ENCODE measurements at regions not wholly inside any gene's neighbourhood (a gene's known extent, or its start where the extent isn't known, plus 50 kb on each side); places are given as distances from the start of the nearest gene placed in this dataset.

- CTCF ChIA-PET, result no interaction called here
- Histone ChIP-seq H3K27me3 (ENCODE audit: control insufficient read depth, insufficient read depth, low read length) (peaks cover 1% of the 10 kb centered on the region; the same call in 1 of the 2 replicates), H3K4me3 (ENCODE audit: low read depth, low read length) (no peak overlapping the region), H3K36me3 (ENCODE audit: control insufficient read depth, insufficient read depth, low read length) (no peaks in the 10 kb centered on the region)
- DNase-seq (ENCODE audit: low read depth), result no peak
- TF ChIP-seq CTCF (IDR thresholded peaks at IDR 0.05; ENCODE audit: insufficient read depth, low read depth, low read length), result no peak
- POLR2A ChIA-PET, result no interaction called here
Measured at GRCh38 chr19:29062475-29063435, 150.2 kb downstream of the UQCRFS1 start.

GRCh38 chr19:29060813-29061364 lies 152.1 kb downstream of the UQCRFS1 start:
- no peak for TF ChIP-seq CTCF (IDR thresholded peaks at IDR 0.05; ENCODE audit: insufficient read depth, low read depth, low read length)

GRCh38 chr19:29056535-29056934 lies 156.4 kb downstream of the UQCRFS1 start:
- DNase-seq (ENCODE audit: low read depth), result no peak
- TF ChIP-seq CTCF (IDR thresholded peaks at IDR 0.05; ENCODE audit: insufficient read depth, low read depth, low read length), result no peak
- Histone ChIP-seq H3K4me3 (ENCODE audit: low read depth, low read length) (no peak overlapping the region), H3K36me3 (ENCODE audit: control insufficient read depth, insufficient read depth, low read length) (no peaks in the 10 kb centered on the region), H3K27me3 (ENCODE audit: control insufficient read depth, insufficient read depth, low read length) (no peaks in the 10 kb centered on the region)
- ChIA-PET CTCF (no interaction called here), POLR2A (no interaction called here)

More at GRCh38 chr19:29060813-29061364, 152.1 kb downstream of the UQCRFS1 start:
- peaks cover 1% of the 10 kb centered on the region; the same call in 1 of the 2 replicates for H3K27me3 ChIP-seq (ENCODE audit: control insufficient read depth, insufficient read depth, low read length)
- ChIA-PET POLR2A (no interaction called here), CTCF (interaction anchor here (0.9 kb wide), 1 partner anchor 324 kb away, joined by 3 read pairs; no protein-coding TSS in a partner anchor)
- DNase-seq (ENCODE audit: low read depth), result no peak
- H3K4me3 ChIP-seq (ENCODE audit: low read depth, low read length), result no peak overlapping the region
- no peaks in the 10 kb centered on the region for H3K36me3 ChIP-seq (ENCODE audit: control insufficient read depth, insufficient read depth, low read length)

- POLR2A ChIA-PET, result interaction anchor here (0.5 kb wide), 1 partner anchor 13 kb away, joined by 4 read pairs; no protein-coding TSS in a partner anchor
- Histone ChIP-seq H3K27me3 (ENCODE audit: control insufficient read depth, insufficient read depth, low read length) (no peaks in the 10 kb centered on the region), H3K4me3 (ENCODE audit: low read depth, low read length) (no peak overlapping the region), H3K36me3 (ENCODE audit: control insufficient read depth, insufficient read depth, low read length) (no peaks in the 10 kb centered on the region)
- no peak for TF ChIP-seq CTCF (IDR thresholded peaks at IDR 0.05; ENCODE audit: insufficient read depth, low read depth, low read length)
- DNase-seq (ENCODE audit: low read depth), result no peak
- CTCF ChIA-PET, result no interaction called here
Measured at GRCh38 chr19:29054886-29055675, 157.9 kb downstream of the UQCRFS1 start.

- DNase-seq (ENCODE audit: low read depth), result no peak
- TF ChIP-seq CTCF (IDR thresholded peaks at IDR 0.05; ENCODE audit: insufficient read depth, low read depth, low read length), result no peak
- CTCF ChIA-PET, result no interaction called here
- no peaks in the 10 kb centered on the region for H3K36me3 ChIP-seq (ENCODE audit: control insufficient read depth, insufficient read depth, low read length)
- no peaks in the 10 kb centered on the region for H3K27me3 ChIP-seq (ENCODE audit: control insufficient read depth, insufficient read depth, low read length)
- POLR2A ChIA-PET, result no interaction called here
- H3K4me3 ChIP-seq (ENCODE audit: low read depth, low read length), result no peak overlapping the region
Measured at GRCh38 chr19:29048873-29049272, 164.1 kb downstream of the UQCRFS1 start.

Data from BJ (cell line).